H1 (cell line): ENCODE measurements at regions not wholly inside any gene's neighbourhood (a gene's known extent, or its start where the extent isn't known, plus 50 kb on each side); places are given as distances from the start of the nearest gene placed in this dataset.

Source experiments
- CTCF ChIA-PET: fragments of 300-600 bp; sonication (Branson Sonifier 250); formaldehyde crosslinking; loops from one replicate; lab custom pipeline; 2021; ENCODE audit not compliant: partially characterized antibody; lab: Charles Lee
- POLR2A ChIA-PET: fragments of 300-600 bp; sonication (Branson Sonifier 250); formaldehyde crosslinking; loops from one replicate; lab custom pipeline; 2021; ENCODE audit warnings: inconsistent platforms; ENCODE audit not compliant: partially characterized antibody; lab: Charles Lee
- DNase-seq, 2 experiments: peaks; one replicate each; pipeline versions ENCODE4 v3.0.0 to v3.0.0-alpha.2; 2010 to 2022; ENCODE audit warnings: low spot score in 2 of 2, low read depth in 1 of 2, mixed read lengths in 1 of 2
- FAIRE-seq: peaks from 2 replicates; lab custom pipeline; 2011; peaks lifted over from hg19 to GRCh38; lab: Jason Lieb, UNC
- H2AFZ ChIP-seq: 2 replicates; pipeline ENCODE4 v1.8.1; 2012; ENCODE audit warnings: low read length, inconsistent platforms
- H2AK5ac ChIP-seq: 2 replicates; pipeline ENCODE4 v1.6.1; 2013; ENCODE audit warnings: low read depth, low read length
- H2BK120ac ChIP-seq: replicated peaks from 2 replicates; pipeline ENCODE3; 2013; ENCODE audit warnings: low read depth, low read length, inconsistent platforms
- H2BK12ac ChIP-seq: 2 replicates; pipeline ENCODE4 v1.6.1; 2013; ENCODE audit warnings: low read depth, low read length
- H2BK15ac ChIP-seq: 2 replicates; pipeline ENCODE4 v1.6.1; 2013; ENCODE audit warnings: low read length
- H2BK20ac ChIP-seq: 2 replicates; pipeline ENCODE4 v1.6.1; 2013; ENCODE audit warnings: low read length
- H2BK5ac ChIP-seq: 2 replicates; pipeline ENCODE4 v1.6.1; 2013; ENCODE audit warnings: low read depth, low read length
- H3K14ac ChIP-seq: 2 replicates; pipeline ENCODE4 v1.6.1; 2013; ENCODE audit warnings: inconsistent platforms; ENCODE audit not compliant: insufficient read length
- H3K18ac ChIP-seq: 2 replicates; pipeline ENCODE4 v1.6.1; 2013; ENCODE audit warnings: low read length; ENCODE audit errors: extremely low read depth
- H3K23ac ChIP-seq: 2 replicates; pipeline ENCODE4 v1.6.1; 2013; ENCODE audit warnings: inconsistent platforms; ENCODE audit not compliant: insufficient read length
- H3K23me2 ChIP-seq: 2 replicates; pipeline ENCODE4 v1.6.1; 2013; ENCODE audit warnings: low read depth, low read length
- H3K27ac ChIP-seq: 2 replicates; pipeline ENCODE4 v1.6.1; 2011; ENCODE audit warnings: low read depth, low read length, inconsistent platforms
- H3K27me3 ChIP-seq, 4 experiments: replicated peaks in 1 of 4; 1 replicate in 1 of 4; 2 replicates in 3 of 4; pipeline versions ENCODE4 v1.6.1 to v1.8.1; 2011 to 2013; ENCODE audit warnings: low read length in 3 of 4, mild to moderate bottlenecking in 3 of 4, inconsistent platforms in 2 of 4, mixed read lengths in 2 of 4, moderate library complexity in 1 of 4; ENCODE audit not compliant: control insufficient read depth in 3 of 4, insufficient read depth in 3 of 4; ENCODE audit errors: extremely low read depth in 1 of 4
- H3K36me3 ChIP-seq, 4 experiments: 2 replicates each; pipeline versions ENCODE4 v1.6.1 to v1.8.1; 2011 to 2013; ENCODE audit warnings: mild to moderate bottlenecking in 4 of 4, low read length in 3 of 4, moderate library complexity in 2 of 4, control low read depth in 1 of 4, inconsistent platforms in 1 of 4; ENCODE audit not compliant: insufficient read depth in 4 of 4, control insufficient read depth in 2 of 4
- H3K4ac ChIP-seq: replicated peaks from 2 replicates; pipeline ENCODE3; 2013; ENCODE audit warnings: low read length, low read depth, mixed read lengths, inconsistent platforms; ENCODE audit not compliant: insufficient read length
- H3K4me1 ChIP-seq, 4 experiments: replicated peaks in 1 of 4; 1 replicate in 1 of 4; 2 replicates in 3 of 4; pipeline versions ENCODE4 v1.6.1 to v1.8.1; 2011 to 2013; ENCODE audit warnings: low read length in 3 of 4, inconsistent platforms in 2 of 4, mixed read lengths in 1 of 4; ENCODE audit not compliant: insufficient read depth in 4 of 4, control insufficient read depth in 3 of 4
- H3K4me2 ChIP-seq, 2 experiments: 2 replicates each; pipeline versions ENCODE4 v1.6.1 to v1.8.1; 2011 to 2013; ENCODE audit warnings: low read depth in 2 of 2, low read length in 2 of 2, control low read depth in 1 of 2, inconsistent platforms in 1 of 2, mild to moderate bottlenecking in 1 of 2; ENCODE audit not compliant: insufficient read depth in 1 of 2
- H3K4me3 ChIP-seq, 4 experiments: fragments of 200-600, 300-600 bp in 1 of 4; sonication (generic), shearing (Covaris generic), sonication (Bioruptor Twin) in 1 of 4; 2 replicates each; pipeline versions ENCODE4 v1.5.1 to v1.8.1; 2011 to 2016; ENCODE audit warnings: low read length in 4 of 4, low read depth in 3 of 4, control low read depth in 2 of 4, inconsistent platforms in 2 of 4, mild to moderate bottlenecking in 2 of 4, mixed read lengths in 1 of 4, moderate library complexity in 1 of 4; ENCODE audit not compliant: insufficient read depth in 2 of 4; ENCODE audit errors: extremely low read depth in 1 of 4
- H3K56ac ChIP-seq: replicated peaks from 2 replicates; pipeline ENCODE3; 2013; ENCODE audit warnings: low read depth, mild to moderate bottlenecking, mixed read lengths, low read length, inconsistent platforms; ENCODE audit not compliant: insufficient read length
- H3K79me1 ChIP-seq: 2 replicates; pipeline ENCODE4 v1.6.1; 2013; ENCODE audit warnings: low read depth, low read length, control low read depth
- H3K79me2 ChIP-seq, 2 experiments: 2 replicates each; pipeline versions ENCODE4 v1.6.1 to v1.8.1; 2012 to 2013; ENCODE audit warnings: low read length in 2 of 2, mild to moderate bottlenecking in 2 of 2, inconsistent platforms in 1 of 2; ENCODE audit not compliant: insufficient read depth in 2 of 2, control insufficient read depth in 1 of 2
- H3K9ac ChIP-seq, 4 experiments: replicated peaks in 1 of 4; 1 replicate in 1 of 4; 2 replicates in 3 of 4; pipeline versions ENCODE4 v1.6.1 to v1.8.1; 2011 to 2013; ENCODE audit warnings: low read depth in 3 of 4, low read length in 3 of 4, control low read depth in 2 of 4, mild to moderate bottlenecking in 2 of 4, moderate library complexity in 2 of 4, inconsistent platforms in 1 of 4; ENCODE audit errors: extremely low read depth in 1 of 4
- H3K9me3 ChIP-seq, 2 experiments: 2 replicates each; pipeline versions ENCODE4 v1.6.1 to v1.8.1; 2012 to 2013; ENCODE audit warnings: mild to moderate bottlenecking in 2 of 2, moderate library complexity in 2 of 2, control low read depth in 1 of 2, inconsistent platforms in 1 of 2, low read depth in 1 of 2, low read length in 1 of 2, mixed read lengths in 1 of 2; ENCODE audit not compliant: insufficient read depth in 2 of 2
- H4K20me1 ChIP-seq, 2 experiments: replicated peaks in 1 of 2; 2 replicates each; pipeline versions ENCODE3 to v1.8.1; 2011 to 2013; ENCODE audit warnings: inconsistent platforms in 2 of 2, low read length in 2 of 2, mild to moderate bottlenecking in 1 of 2; ENCODE audit not compliant: insufficient read depth in 2 of 2, control insufficient read depth in 1 of 2
- H4K5ac ChIP-seq: 2 replicates; pipeline ENCODE4 v1.6.1; 2013; ENCODE audit warnings: low read length, low read depth, mixed read lengths, inconsistent platforms; ENCODE audit not compliant: insufficient read length
- H4K8ac ChIP-seq: 2 replicates; pipeline ENCODE4 v1.8.0; 2013; ENCODE audit warnings: mild to moderate bottlenecking, moderate library complexity, low read length, inconsistent platforms; ENCODE audit not compliant: insufficient read depth; ENCODE audit errors: extremely low read depth
- H4K91ac ChIP-seq: replicated peaks from 2 replicates; pipeline ENCODE3; 2013; ENCODE audit warnings: low read length, mixed read lengths, inconsistent platforms; ENCODE audit not compliant: insufficient read length
- BRCA1 ChIP-seq: IDR thresholded peaks from 2 replicates; pipeline ENCODE4 v1.6.1; 2012; ENCODE audit warnings: low read depth, low read length, improper control_type of control experiment
- CBX8 ChIP-seq: fragments of 300-800, 300-1000 bp; sonication (generic); IDR thresholded peaks from 2 replicates; pipeline ENCODE4 v1.7.1; 2016; ENCODE audit warnings: low read depth, low read length, borderline replicate concordance
- CTBP2 ChIP-seq: IDR thresholded peaks from 2 replicates; pipeline ENCODE4 v1.7.0; 2011; ENCODE audit warnings: borderline replicate concordance, mild to moderate bottlenecking, moderate library complexity, mixed read lengths, low read length; ENCODE audit not compliant: insufficient read depth, insufficient read length
- HDAC2 ChIP-seq, 2 experiments: fragments of 300-600 bp in 1 of 2; sonication (generic) in 1 of 2; IDR thresholded peaks; 2 replicates each; pipeline ENCODE4 v1.6.1; 2011 to 2012; ENCODE audit warnings: low read depth in 2 of 2, low read length in 2 of 2, mild to moderate bottlenecking in 2 of 2, moderate library complexity in 2 of 2, borderline replicate concordance in 1 of 2, inconsistent platforms in 1 of 2
- HDAC6 ChIP-seq: IDR thresholded peaks from one replicate; pipeline ENCODE4 v1.7.1; 2012; ENCODE audit warnings: low read depth, mild to moderate bottlenecking, inconsistent platforms, low read length, moderate library complexity
- PHF8 ChIP-seq: fragments of 200-600 bp; sonication (generic); conservative IDR thresholded peaks from 2 replicates; pipeline ENCODE4 v1.7.1; 2012; ENCODE audit warnings: low read depth, mild to moderate bottlenecking, inconsistent platforms, low read length, moderate library complexity
- POLR2AphosphoS5 ChIP-seq: IDR thresholded peaks from 2 replicates; pipeline ENCODE4 v1.6.1; 2011; ENCODE audit warnings: low read depth, low read length
- RFX5 ChIP-seq: IDR thresholded peaks from 2 replicates; pipeline ENCODE4 v1.6.1; 2011; ENCODE audit warnings: low read depth, low read length, improper control_type of control experiment, borderline replicate concordance
- SAP30 ChIP-seq: fragments of 300-600 bp; sonication (generic); IDR thresholded peaks from 2 replicates; pipeline ENCODE4 v1.7.1; 2012; ENCODE audit warnings: low read length, moderate library complexity, mild to moderate bottlenecking, inconsistent platforms; ENCODE audit not compliant: insufficient read depth, insufficient replicate concordance
- SP2 ChIP-seq: IDR thresholded peaks from 2 replicates; pipeline ENCODE4 v1.6.1; 2012; ENCODE audit warnings: mild to moderate bottlenecking, low read length, inconsistent platforms
- TAF7 ChIP-seq: optimal IDR thresholded peaks from 2 replicates; pipeline ENCODE3; 2011; ENCODE audit warnings: low read depth, mild to moderate bottlenecking, inconsistent platforms, low read length, moderate library complexity, borderline replicate concordance
- TBP ChIP-seq: IDR thresholded peaks from 2 replicates; pipeline ENCODE4 v1.6.1; 2011; ENCODE audit warnings: low read depth, low read length, improper control_type of control experiment
- WGBS, 2 experiments: shearing (Covaris generic) in 1 of 2; methylation state at CpG; one replicate each; pipeline versions ENCODE4 v1.1.6 to v1.1.7; 2013 to 2015; ENCODE audit warnings: low lambda C conversion rate in 2 of 2, mixed read lengths in 2 of 2, inconsistent platforms in 1 of 2, low coverage in 1 of 2, missing lambda C conversion rate in 1 of 2; ENCODE audit not compliant: insufficient replicate concordance in 2 of 2, insufficient coverage in 1 of 2, insufficient read length in 1 of 2; ENCODE audit errors: extremely low coverage in 1 of 2, missing lambda C conversion rate in 1 of 2; 5-methylcytosine and 5-hydroxymethylcytosine counted together
- TF ChIP-seq, protein P1 (sequence below): IDR thresholded peaks from 2 replicates; pipeline ENCODE4 v1.6.1; 2012; ENCODE audit warnings: inconsistent platforms

- Histone ChIP-seq H3K4ac (no peak overlapping the region), H2BK5ac (no peak overlapping the region), H3K56ac (no peak overlapping the region), H2AK5ac (no peak overlapping the region), H3K79me2 (no peaks in the 10 kb centered on the region), H3K27ac (no peak overlapping the region), H3K9ac (no peak overlapping the region), H3K9me3 (no peaks in the 10 kb centered on the region), H2BK12ac (no peak overlapping the region), H3K23me2 (no peaks in the 10 kb centered on the region), H3K4me3 (no peak overlapping the region), H3K36me3 (no peaks in the 10 kb centered on the region), H3K18ac (no peak overlapping the region), H3K23ac (no peak overlapping the region), H3K4me1 (no peaks in the 10 kb centered on the region; a peak in 1 of 7 replicates), H3K27me3 (no peaks in the 10 kb centered on the region), H4K20me1 (no peaks in the 10 kb centered on the region), H2BK20ac (no peak overlapping the region), H2BK15ac (no peak overlapping the region), H3K79me1 (no peaks in the 10 kb centered on the region), H2BK120ac (no peak overlapping the region), H4K8ac (no peak overlapping the region), H2AFZ (no peak overlapping the region), H3K4me2 (no peak overlapping the region), H4K91ac (no peak overlapping the region), H3K14ac (no peak overlapping the region), H4K5ac (no peak overlapping the region)
- FAIRE-seq (no peak), DNase-seq (no peak)
- POLR2A ChIA-PET: no interaction called here
- CTCF ChIA-PET: interaction anchor here (0.6 kb wide), 1 partner anchor 309 kb away, joined by 4 read pairs; no protein-coding TSS in a partner anchor
- WGBS, 2 experiments: 70% methylated on average over 2 of the region's 2 CpGs; no CpG with 5 or more reads in 1 of the 2 experiments
- TF ChIP-seq, protein P1, sequence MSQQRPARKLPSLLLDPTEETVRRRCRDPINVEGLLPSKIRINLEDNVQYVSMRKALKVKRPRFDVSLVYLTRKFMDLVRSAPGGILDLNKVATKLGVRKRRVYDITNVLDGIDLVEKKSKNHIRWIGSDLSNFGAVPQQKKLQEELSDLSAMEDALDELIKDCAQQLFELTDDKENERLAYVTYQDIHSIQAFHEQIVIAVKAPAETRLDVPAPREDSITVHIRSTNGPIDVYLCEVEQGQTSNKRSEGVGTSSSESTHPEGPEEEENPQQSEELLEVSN: no peak
- TF ChIP-seq TBP (no peak), CBX8 (no peak), HDAC6 (no peak), PHF8 (no peak), HDAC2 (IDR thresholded peaks at IDR 0.05; ENCODE audit: borderline replicate concordance in 1 of 2, low read depth in 2 of 2, low read length in 2 of 2) (no peak), POLR2AphosphoS5 (no peak), SP2 (no peak), SAP30 (no peak), BRCA1 (no peak), TAF7 (no peak), RFX5 (no peak), CTBP2 (no peak)
These were observed 329.3 kb upstream of the BRINP1 start for GRCh38 chr9:119698535-119698934.
